Left lobe of liver (tissue), 2 donors: ENCODE measurements at regions not wholly inside any gene's neighbourhood (a gene's known extent, or its start where the extent isn't known, plus 50 kb on each side); places are given as distances from the start of the nearest gene placed in this dataset.
"Not testable (repeated sequence)": the region's sequence is repeated elsewhere in the genome, so short reads cannot be mapped to it uniquely, and the experiment has no call there.

Experiments used
- ATAC-seq: fragments of 200-7000 bp; cut with Tn5 transposase; one replicate; pipeline ENCODE4 v1.9.1; 2020; ENCODE audit warnings: mild to moderate bottlenecking, moderate library complexity
- DNase-seq: peaks from one replicate; pipeline ENCODE4 v3.0.0-alpha.2; 2020; ENCODE audit warnings: low spot score
- donor health status: DM: no; HTN: no; CAD: no; lungs with moderate emphysema.
- donor health status: DM: no; HTN: yes; CAD: no.

GRCh38 chr4:74505355-74505978 lies 60.5 kb downstream of the AREG start:
- not testable (repeated sequence) for ATAC-seq, DNase-seq

- not testable (repeated sequence) for ATAC-seq, DNase-seq
These were observed 64.4 kb downstream of the AREG start for GRCh38 chr4:74509363-74509762.

GRCh38 chr4:74516303-74516702 lies 71.4 kb downstream of the AREG start:
- ATAC-seq, result no peak

GRCh38 chr4:74517996-74518395 lies 73.1 kb downstream of the AREG start:
- no peak for DNase-seq
- no peak for ATAC-seq

More at GRCh38 chr4:74516303-74516702, 71.4 kb downstream of the AREG start:
- no peak for DNase-seq

GRCh38 chr4:74522251-74522991 lies 77.5 kb downstream of the AREG start:
- no peak for ATAC-seq
- DNase-seq, result no peak

GRCh38 chr4:74523096-74523495 lies 78.2 kb downstream of the AREG start:
- DNase-seq (no peak), ATAC-seq (no peak)

- ATAC-seq (no peak), DNase-seq (no peak)
These were observed 80.0 kb downstream of the AREG start for GRCh38 chr4:74524985-74525384.

- ATAC-seq (no peak), DNase-seq (no peak)
These were observed 82.1 kb downstream of the AREG start for GRCh38 chr4:74527049-74527448.

GRCh38 chr4:74528178-74528577 lies 83.2 kb downstream of the AREG start:
- ATAC-seq (no peak), DNase-seq (no peak)

- no peak for DNase-seq
- ATAC-seq, result no peak
These were observed 84.5 kb downstream of the AREG start for GRCh38 chr4:74529284-74530041.

GRCh38 chr4:74531963-74532794 lies 87.2 kb downstream of the AREG start:
- peak; percentile 86 for ATAC-seq
- DNase-seq, result no peak

- ATAC-seq (no peak), DNase-seq (no peak)
These were observed 89.2 kb downstream of the AREG start for GRCh38 chr4:74534121-74534520.

GRCh38 chr4:74534936-74535335 lies 90.0 kb downstream of the AREG start:
- DNase-seq (no peak), ATAC-seq (no peak)

- DNase-seq (no peak), ATAC-seq (no peak)
These were observed 90.6 kb downstream of the AREG start for GRCh38 chr4:74535512-74535911.

- no peak for DNase-seq
- ATAC-seq, result no peak
These were observed 91.6 kb downstream of the AREG start for GRCh38 chr4:74536557-74536956.

- no peak for ATAC-seq
These were observed 92.5 kb downstream of the AREG start for GRCh38 chr4:74537459-74537858.

GRCh38 chr4:74539044-74539790 lies 94.3 kb downstream of the AREG start:
- DNase-seq, result no peak
- peak; percentile 64 for ATAC-seq

More at GRCh38 chr4:74537459-74537858, 92.5 kb downstream of the AREG start:
- no peak for DNase-seq

- ATAC-seq (no peak), DNase-seq (no peak)
These were observed 95.3 kb downstream of the AREG start for GRCh38 chr4:74540193-74540592.

- ATAC-seq, result no peak
- no peak for DNase-seq
These were observed 96.7 kb downstream of the AREG start for GRCh38 chr4:74541667-74542066.

GRCh38 chr4:74543231-74543781 lies 98.4 kb downstream of the AREG start:
- no peak for DNase-seq

More at GRCh38 chr4:74543231-74543781, 98.4 kb downstream of the AREG start:
- no peak for ATAC-seq
